ENCODE measurements at regions not wholly inside any gene's neighbourhood (a gene's known extent, or its start where the extent isn't known, plus 50 kb on each side); places are given as distances from the start of the nearest gene placed in this dataset.
"Not testable (repeated sequence)": the region's sequence is repeated elsewhere in the genome, so short reads cannot be mapped to it uniquely, and the experiment has no call there.

GRCh38 chr14:83624541-83624940 lies 1905.4 kb upstream of the FLRT2 start:
- DNase-seq (ENCODE audit: unreplicated experiment): no peak
- Mint-ChIP-seq H3K27me3 (ENCODE audit: insufficient read depth, unreplicated experiment) (no peaks in the 10 kb centered on the region), H3K4me3 (ENCODE audit: unreplicated experiment) (no peak overlapping the region), H3K9me3 (ENCODE audit: unreplicated experiment) (peaks cover 7% of the 10 kb centered on the region), H3K4me1 (ENCODE audit: insufficient read depth, unreplicated experiment) (no peaks in the 10 kb centered on the region), H3K36me3 (ENCODE audit: insufficient read depth, unreplicated experiment) (no peaks in the 10 kb centered on the region), H3K27ac (ENCODE audit: low read depth, unreplicated experiment) (no peak overlapping the region)
- BruUV-seq (replicated peaks): no TSS peak
- ChIA-PET POLR2A (no interaction called here), CTCF (no interaction called here)
- intact Hi-C loops (cut with micrococcal nuclease): no loop called here
- TF ChIP-seq, protein P1, sequence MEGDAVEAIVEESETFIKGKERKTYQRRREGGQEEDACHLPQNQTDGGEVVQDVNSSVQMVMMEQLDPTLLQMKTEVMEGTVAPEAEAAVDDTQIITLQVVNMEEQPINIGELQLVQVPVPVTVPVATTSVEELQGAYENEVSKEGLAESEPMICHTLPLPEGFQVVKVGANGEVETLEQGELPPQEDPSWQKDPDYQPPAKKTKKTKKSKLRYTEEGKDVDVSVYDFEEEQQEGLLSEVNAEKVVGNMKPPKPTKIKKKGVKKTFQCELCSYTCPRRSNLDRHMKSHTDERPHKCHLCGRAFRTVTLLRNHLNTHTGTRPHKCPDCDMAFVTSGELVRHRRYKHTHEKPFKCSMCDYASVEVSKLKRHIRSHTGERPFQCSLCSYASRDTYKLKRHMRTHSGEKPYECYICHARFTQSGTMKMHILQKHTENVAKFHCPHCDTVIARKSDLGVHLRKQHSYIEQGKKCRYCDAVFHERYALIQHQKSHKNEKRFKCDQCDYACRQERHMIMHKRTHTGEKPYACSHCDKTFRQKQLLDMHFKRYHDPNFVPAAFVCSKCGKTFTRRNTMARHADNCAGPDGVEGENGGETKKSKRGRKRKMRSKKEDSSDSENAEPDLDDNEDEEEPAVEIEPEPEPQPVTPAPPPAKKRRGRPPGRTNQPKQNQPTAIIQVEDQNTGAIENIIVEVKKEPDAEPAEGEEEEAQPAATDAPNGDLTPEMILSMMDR (IDR thresholded peaks at IDR 0.05; ENCODE audit: unreplicated experiment): no peak

DNA sequence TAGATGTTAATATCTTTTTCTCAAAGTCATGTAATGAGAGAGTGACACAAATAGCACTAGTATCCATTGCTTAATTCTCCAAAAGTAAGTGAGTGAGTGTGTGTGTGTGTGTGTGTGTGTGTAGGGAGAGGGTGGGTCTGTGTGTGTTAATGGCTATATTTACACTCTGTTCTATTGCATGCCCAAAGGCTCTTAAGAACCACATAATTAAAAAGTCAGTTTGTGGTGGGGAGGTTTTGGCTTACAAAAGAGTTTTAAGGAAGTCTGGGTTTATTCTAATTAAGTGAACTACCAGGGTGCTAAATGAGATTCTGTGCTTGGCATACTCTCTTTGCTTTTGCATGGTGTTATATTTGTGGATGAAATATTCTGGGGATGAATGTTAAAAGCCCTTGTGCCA lies 1897.6 kb upstream of the FLRT2 start:
- H3K9me3 Mint-ChIP-seq (ENCODE audit: unreplicated experiment): peaks cover 6% of the 10 kb centered on the region
- ChIA-PET CTCF (no interaction called here), POLR2A (no interaction called here)
- no peaks in the 10 kb centered on the region for H3K4me1 Mint-ChIP-seq (ENCODE audit: insufficient read depth, unreplicated experiment)
- DNase-seq (ENCODE audit: unreplicated experiment): no peak
- TF ChIP-seq, protein P1 (IDR thresholded peaks at IDR 0.05; ENCODE audit: unreplicated experiment): no peak
- intact Hi-C loops (cut with micrococcal nuclease): no loop called here
- no peak overlapping the region for H3K4me3 Mint-ChIP-seq (ENCODE audit: unreplicated experiment)
- no peaks in the 10 kb centered on the region for H3K27me3 Mint-ChIP-seq (ENCODE audit: insufficient read depth, unreplicated experiment)
- BruUV-seq (replicated peaks): no TSS peak
- H3K36me3 Mint-ChIP-seq (ENCODE audit: insufficient read depth, unreplicated experiment): no peaks in the 10 kb centered on the region
- H3K27ac Mint-ChIP-seq (ENCODE audit: low read depth, unreplicated experiment): no peak overlapping the region

GRCh38 chr14:83638748-83639504 lies 1891.0 kb upstream of the FLRT2 start:
- Mint-ChIP-seq H3K9me3 (ENCODE audit: unreplicated experiment) (peaks cover 7% of the 10 kb centered on the region), H3K27ac (ENCODE audit: low read depth, unreplicated experiment) (no peak overlapping the region), H3K27me3 (ENCODE audit: insufficient read depth, unreplicated experiment) (no peaks in the 10 kb centered on the region), H3K4me1 (ENCODE audit: insufficient read depth, unreplicated experiment) (no peaks in the 10 kb centered on the region), H3K4me3 (ENCODE audit: unreplicated experiment) (no peak overlapping the region), H3K36me3 (ENCODE audit: insufficient read depth, unreplicated experiment) (no peaks in the 10 kb centered on the region)
- intact Hi-C loops (cut with micrococcal nuclease): no loop called here
- ChIA-PET POLR2A (no interaction called here), CTCF (no interaction called here)
- BruUV-seq (replicated peaks): no TSS peak
- no peak for DNase-seq (ENCODE audit: unreplicated experiment)
- TF ChIP-seq, protein P1 (IDR thresholded peaks at IDR 0.05; ENCODE audit: unreplicated experiment): no peak

DNA sequence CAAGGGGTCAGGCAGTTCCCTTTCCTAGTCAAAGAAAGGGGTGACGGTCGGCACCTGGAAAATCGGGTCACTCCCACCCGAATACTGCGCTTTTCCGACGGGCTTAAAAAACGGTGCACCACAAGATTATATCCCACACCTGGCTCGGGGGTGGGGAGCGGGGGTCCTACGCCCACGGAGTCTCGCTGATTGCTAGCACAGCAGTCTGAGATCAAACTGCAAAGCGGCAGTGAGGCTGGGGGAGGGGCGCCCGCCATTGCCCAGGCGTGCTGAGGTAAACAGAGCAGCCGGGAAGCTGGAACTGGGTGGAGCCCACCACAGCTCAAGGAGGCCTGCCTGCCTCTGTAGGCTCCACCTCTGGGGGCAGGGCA lies 1890.5 kb upstream of the FLRT2 start:
- H3K4me1 Mint-ChIP-seq (ENCODE audit: insufficient read depth, unreplicated experiment); DNase-seq (ENCODE audit: unreplicated experiment); H3K27ac Mint-ChIP-seq (ENCODE audit: low read depth, unreplicated experiment); POLR2A ChIA-PET; CTCF ChIA-PET; H3K4me3 Mint-ChIP-seq (ENCODE audit: unreplicated experiment); intact Hi-C loops (cut with micrococcal nuclease); H3K27me3 Mint-ChIP-seq (ENCODE audit: insufficient read depth, unreplicated experiment); H3K9me3 Mint-ChIP-seq (ENCODE audit: unreplicated experiment); BruUV-seq (replicated peaks); H3K36me3 Mint-ChIP-seq (ENCODE audit: insufficient read depth, unreplicated experiment): not testable (repeated sequence)

DNA sequence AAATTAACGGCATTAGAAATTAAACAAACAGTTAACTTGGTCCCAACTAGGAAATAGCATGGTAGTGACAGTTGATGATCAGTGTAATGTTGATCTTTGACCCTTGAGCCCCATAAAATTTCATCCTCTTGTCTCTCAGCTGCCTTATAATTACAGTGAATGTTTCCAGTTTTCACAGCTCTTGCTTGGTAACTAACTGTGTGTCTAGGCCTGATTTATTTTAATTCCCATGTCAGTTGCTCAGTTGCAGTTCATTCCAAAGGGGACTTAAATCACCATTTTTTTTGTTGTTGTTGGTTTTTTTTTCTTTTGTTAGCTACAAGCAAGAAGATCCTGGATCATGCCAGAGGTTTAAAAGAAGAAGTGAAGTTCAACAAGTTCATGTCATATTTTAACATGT lies 1883.7 kb upstream of the FLRT2 start:
- ChIA-PET POLR2A (interaction anchor here (0.7 kb wide), 1 partner anchor 17 kb away, joined by 3 read pairs; no protein-coding TSS in a partner anchor), CTCF (interaction anchor here (0.5 kb wide), 1 partner anchor 29 kb away, joined by 3 read pairs; no protein-coding TSS in a partner anchor)
- H3K36me3 Mint-ChIP-seq (ENCODE audit: insufficient read depth, unreplicated experiment): no peaks in the 10 kb centered on the region
- no peak for DNase-seq (ENCODE audit: unreplicated experiment)
- H3K9me3 Mint-ChIP-seq (ENCODE audit: unreplicated experiment): no peaks in the 10 kb centered on the region
- no peak overlapping the region for H3K4me3 Mint-ChIP-seq (ENCODE audit: unreplicated experiment)
- H3K27me3 Mint-ChIP-seq (ENCODE audit: insufficient read depth, unreplicated experiment): no peaks in the 10 kb centered on the region
- H3K4me1 Mint-ChIP-seq (ENCODE audit: insufficient read depth, unreplicated experiment): no peaks in the 10 kb centered on the region
- TF ChIP-seq, protein P1 (IDR thresholded peaks at IDR 0.05; ENCODE audit: unreplicated experiment): no peak
- BruUV-seq (replicated peaks): no TSS peak
- intact Hi-C loops (cut with micrococcal nuclease): no loop called here
- no peak overlapping the region for H3K27ac Mint-ChIP-seq (ENCODE audit: low read depth, unreplicated experiment)
